GM18498 (cell line): ENCODE measurements at regions not wholly inside any gene's neighbourhood (a gene's known extent, or its start where the extent isn't known, plus 50 kb on each side); places are given as distances from the start of the nearest gene placed in this dataset.

Experiments used
- ATAC-seq: cut with Tn5 transposase; IDR thresholded peaks from one replicate; pipeline ENCODE4 v1.9.1; 2021; ENCODE audit warnings: mild to moderate bottlenecking, moderate library complexity; ENCODE audit not compliant: unreplicated experiment

DNA sequence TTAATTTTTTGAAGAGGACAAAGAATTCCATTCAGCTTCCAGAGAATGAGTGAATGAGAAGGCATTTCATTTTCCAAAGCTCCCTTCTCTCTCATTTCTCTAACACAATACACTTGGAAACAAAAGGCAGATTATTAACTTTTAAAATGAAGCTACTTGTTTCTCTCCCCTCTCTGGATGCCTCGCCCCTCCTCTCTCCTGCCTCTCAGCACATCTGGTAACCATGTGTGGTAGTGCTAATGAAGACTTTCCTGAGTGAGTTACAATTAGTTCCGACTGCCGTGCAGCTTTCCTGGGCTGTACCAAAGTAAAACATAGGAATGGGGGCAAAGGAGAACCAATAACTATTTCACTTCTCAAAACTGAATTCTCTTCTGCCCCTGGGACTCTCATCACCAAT, 84.7 kb upstream of the SOX5 start:
- no peak for ATAC-seq

DNA sequence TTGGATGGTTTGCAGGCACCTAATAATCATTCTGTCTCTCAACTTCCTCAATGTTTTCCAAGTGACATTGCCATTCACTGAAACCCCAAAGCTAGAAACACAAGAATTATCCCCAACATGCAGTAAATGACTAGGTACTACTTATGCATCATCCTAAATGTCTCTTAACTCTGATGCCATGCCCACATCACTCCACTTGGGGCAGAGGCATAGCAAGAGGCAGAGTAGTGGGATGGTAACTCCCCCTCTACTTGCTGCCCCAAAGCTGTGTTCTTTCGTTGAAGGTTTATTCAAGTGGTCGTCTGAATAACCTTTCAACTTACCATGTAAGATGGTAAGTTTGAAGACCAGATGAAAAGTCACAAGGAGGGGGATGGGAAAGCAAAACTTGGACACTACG, 77.9 kb upstream of the SOX5 start:
- no peak for ATAC-seq

DNA sequence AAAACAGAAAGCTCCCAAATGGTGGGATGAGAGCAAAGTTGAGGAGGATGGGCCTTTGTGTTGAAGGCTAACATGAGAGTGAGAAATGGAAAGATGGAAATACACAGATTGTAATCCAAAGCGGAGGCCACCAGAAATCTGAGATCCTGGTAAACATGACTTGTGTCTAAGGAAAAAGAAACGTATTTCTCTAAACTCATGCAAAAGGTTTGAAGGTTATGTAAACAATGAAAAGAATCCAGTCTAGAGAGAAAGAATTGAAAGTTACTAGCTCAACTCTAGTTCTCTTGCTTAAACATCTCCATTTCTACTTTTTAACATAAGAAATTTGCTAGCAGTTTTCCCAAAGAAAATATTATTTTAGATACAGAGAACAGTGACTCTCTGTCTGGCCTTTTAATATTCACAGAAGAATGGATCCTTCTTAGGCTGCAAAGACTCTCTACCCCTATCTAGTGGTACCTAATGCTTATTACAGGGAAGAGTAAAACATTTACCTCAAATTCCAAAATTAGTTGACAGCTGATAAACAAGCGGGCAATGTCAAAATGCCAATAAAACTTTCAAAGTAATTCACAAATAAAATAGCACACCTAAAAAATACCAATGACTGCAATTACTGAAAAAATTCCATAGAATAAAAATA, 75.8 kb upstream of the SOX5 start:
- no peak for ATAC-seq

DNA sequence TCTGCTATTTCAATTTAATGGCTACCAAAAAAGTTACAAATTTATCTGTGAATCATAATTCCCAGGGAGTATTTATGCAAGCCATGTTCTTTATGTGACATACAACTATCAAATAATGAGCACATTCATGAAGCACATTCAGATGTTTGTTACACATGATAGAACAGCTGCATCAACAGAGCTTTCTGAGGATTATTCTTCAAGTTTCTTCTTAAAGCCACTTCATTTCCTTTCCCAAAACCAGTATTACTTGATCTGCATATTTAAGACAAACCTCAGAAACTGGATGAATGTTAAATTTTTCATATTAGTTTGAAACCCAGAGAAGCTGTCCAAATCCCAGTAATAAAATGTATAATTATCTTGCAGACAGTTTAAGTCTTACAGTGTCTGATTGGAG, 73.6 kb upstream of the SOX5 start:
- ATAC-seq = no peak

DNA sequence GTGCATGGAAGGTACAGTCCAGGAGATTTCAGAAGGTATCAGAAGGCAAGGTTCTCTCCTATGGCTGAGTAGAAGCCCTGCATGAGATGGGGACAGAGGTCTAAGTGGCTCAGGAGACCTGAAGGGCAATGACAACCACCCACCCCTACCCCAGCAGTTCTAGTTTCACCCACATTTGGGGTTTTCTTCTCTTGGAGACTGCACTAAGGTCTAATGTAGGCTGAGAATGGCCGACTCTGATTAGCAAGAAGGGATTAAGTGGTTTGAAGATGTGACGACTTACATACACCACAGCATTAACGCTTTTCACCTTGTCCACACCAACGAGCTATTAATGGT, 71.7 kb upstream of the SOX5 start:
- ATAC-seq = no peak

DNA sequence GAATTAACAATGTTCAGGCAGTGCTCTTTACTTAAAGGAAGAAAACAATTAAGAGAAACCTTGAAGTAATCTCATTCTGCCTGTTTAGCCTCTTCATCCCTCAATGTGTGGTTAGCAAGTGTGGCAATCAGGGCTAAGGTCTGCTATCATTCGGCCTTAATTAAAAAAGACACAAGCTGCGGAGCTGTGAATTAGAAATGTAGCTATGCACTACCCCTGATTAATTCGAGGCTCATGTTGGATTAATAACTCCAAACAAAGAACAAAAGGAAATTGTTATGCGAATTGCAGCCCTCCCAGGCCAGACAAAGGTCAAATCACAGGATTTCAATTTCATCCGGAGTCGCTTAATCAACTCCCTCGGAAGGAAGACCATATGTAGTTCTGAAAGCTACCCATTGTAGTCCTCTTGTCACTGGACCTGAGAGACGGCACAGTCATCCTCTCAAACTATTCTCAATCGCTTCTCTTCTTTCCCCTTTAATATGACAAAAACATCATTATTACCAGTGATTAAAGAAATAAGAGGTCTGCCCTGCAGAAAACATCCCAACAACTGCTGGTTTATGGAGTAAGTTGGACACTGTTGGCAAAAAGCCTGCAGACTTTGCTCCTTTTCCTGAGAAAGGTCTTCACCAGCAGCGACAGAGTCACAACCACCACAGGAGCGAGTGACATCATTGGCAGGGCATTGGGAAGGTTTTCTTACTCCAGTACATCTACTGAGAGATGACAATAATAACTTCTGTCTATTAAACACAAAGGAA, 71.1 kb upstream of the SOX5 start:
- ATAC-seq = no peak

DNA sequence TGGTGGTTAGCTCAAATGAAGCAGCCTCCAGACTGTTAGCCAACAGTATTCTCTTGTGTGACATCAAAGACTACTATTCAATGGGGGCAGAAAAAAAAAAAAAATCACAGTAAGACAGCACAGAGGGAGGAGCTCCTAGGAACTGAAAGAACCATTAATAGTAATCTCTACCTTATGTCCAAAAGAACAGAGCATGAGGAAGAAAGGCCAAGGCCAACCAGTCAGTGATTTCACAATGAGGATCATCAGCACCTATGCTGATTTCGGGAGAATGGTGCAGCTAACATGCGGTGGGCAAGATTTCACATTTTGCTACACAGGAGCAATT, 66.3 kb upstream of the SOX5 start:
- no peak for ATAC-seq

DNA sequence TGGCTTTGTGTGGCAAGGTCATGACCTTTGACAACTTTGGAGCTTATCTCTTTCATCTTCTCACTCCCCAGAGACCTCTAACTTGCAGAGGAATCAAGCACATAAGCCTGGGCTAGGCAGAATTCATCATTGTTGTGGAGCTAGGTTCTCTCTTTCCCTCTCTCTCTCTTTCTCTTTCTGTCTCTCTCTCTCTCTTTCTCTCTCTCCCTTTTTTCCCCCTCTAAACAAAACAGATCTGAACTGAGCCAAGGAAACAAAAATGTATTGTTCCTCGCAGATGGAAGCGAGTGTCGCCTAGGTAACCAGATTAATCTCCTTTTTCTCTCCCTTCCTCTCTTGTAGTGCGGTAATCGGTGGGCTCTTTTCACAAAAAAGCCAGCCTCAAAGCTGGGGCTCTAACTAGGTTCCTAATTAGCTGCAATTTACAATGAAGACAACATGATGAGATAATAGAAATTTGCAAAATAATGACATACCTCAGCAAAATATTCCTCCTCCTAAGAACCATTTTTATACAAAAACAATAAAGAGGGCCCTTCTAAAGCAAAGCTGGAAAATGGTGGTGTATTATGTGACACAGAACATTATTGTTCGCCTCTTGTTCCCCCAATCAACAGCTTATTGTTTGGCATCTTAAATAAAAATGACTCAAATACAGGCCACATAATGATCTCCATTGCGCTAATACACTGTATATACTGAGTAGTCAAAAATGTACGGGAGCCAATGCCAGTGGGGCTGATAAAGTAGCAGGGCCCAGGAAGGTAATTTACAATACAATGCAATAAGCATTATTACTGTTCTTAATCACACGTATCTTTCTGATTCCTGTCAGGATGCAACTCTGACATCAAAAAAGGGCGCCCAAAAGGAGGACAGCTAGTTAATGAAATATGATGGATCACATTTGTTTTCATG, 65.7 kb upstream of the SOX5 start:
- no peak for ATAC-seq

DNA sequence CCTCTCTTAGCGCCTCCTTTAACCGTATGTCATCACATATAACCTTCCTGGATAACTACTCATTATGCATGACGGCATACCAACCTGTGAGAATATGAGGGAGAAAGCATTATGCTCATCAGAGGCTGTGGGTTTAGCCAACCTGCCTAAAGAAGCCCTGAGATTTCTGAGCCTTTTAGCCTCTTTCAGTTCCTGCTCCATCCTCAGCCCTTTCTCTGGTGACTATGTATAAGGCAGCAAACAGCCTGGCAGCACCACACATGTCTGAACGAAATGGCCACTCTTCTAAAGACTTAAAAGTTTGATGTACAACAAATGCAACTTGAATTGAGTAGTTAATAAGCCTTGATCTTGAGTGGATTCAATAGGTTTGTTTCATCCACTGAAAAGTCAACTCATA, 64.8 kb upstream of the SOX5 start:
- no peak for ATAC-seq

DNA sequence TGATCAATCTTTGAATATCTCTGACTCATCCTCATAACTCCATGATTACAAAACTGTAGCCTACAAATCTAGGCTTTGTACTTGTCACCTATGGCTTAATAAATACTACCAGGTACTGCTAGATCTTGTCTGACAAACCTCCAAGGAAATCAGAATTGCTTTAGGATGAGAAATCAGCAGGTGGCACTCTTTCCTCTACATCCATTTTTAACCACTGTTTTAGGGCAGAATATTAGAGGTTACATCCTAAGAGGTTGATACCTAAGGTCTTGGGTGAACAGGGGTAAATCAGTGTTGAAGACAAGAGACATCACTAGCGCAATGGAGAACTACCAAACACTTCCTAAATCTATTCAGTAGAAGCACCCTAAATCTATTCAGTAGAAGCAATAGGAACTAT, 63.1 kb upstream of the SOX5 start:
- no peak for ATAC-seq

DNA sequence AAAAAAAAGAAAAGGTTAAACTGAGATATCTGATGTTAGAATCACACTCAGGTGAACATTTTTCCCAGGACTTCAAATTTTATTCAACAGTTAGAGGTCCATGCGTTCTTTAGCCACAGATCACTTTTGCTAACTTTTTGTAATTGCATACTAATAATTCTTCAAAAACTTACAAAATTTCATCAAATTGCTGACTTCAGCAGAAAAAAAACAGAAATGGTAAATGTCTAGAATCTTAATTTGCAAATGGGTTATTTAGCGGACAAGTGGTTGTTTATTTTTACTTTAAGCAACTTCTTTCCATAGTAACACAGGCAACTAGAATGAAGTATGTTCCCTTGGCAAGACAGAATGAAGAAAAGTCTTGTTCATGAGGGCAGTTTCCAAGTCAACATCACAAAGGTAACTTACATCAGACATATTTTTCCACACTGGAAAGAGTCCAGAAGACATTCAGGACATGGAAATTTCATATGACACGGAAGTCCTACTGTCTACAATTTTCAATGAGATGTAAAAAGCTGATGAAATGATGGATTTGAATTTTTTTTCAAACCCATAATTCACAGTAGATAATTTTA, 62.5 kb upstream of the SOX5 start:
- ATAC-seq = no peak

DNA sequence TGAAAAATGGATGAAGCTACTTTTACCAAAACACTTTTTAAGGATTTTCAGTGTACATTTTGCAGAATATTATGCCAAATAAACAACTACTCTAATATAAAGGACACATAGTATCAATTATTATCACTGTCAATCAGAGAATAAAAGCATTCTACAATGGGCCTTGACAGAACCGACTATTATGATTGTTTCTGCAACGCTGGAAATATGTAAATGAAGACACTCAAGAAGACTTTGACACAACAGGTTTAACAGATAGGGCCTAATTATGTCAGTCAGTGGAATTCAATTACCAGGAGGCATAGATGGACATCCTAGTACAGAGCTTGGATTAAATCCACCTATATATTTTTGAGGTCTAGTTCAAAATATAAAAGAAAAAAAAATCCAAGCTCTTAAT, 58.7 kb upstream of the SOX5 start:
- ATAC-seq = no peak
